Stimulated activated memory B cell treated with anti-CD40 and anti-IgM and Interleukin-4, amounts not matched to agents 10 μg/mL and 1 μg/mL and 100 μg/mL, for 72 hours (primary cell): ENCODE measurements at regions not wholly inside any gene's neighbourhood (a gene's known extent, or its start where the extent isn't known, plus 50 kb on each side); places are given as distances from the start of the nearest gene placed in this dataset.

Experiments used
- ATAC-seq: fragments of 150-1000 bp; cut with Tn5 transposase; 2 replicates; pipeline ENCODE4 v1.10.0; 2021
- H3K27ac Mint-ChIP-seq: one replicate; pipeline ENCODE4 v1.8.0; 2022; ENCODE audit warnings: mild to moderate bottlenecking, mixed read lengths
- H3K27me3 Mint-ChIP-seq: one replicate; pipeline ENCODE4 v1.8.0; 2022; ENCODE audit warnings: mixed read lengths
- H3K36me3 Mint-ChIP-seq: one replicate; pipeline ENCODE4 v1.8.0; 2022; ENCODE audit warnings: mixed read lengths
- H3K4me1 Mint-ChIP-seq: one replicate; pipeline ENCODE4 v1.8.0; 2022; ENCODE audit warnings: mixed read lengths
- H3K4me3 Mint-ChIP-seq: one replicate; pipeline ENCODE4 v1.8.0; 2022; ENCODE audit warnings: mild to moderate bottlenecking, moderate library complexity, mixed read lengths
- H3K9me3 Mint-ChIP-seq: one replicate; pipeline ENCODE4 v1.8.0; 2022; ENCODE audit warnings: mixed read lengths

GRCh38 chr13:68390987-68391386 is 1160.9 kb upstream of the PCDH9 start:
- H3K9me3 Mint-ChIP-seq: no peaks in the 10 kb centered on the region
- H3K36me3 Mint-ChIP-seq: no peaks in the 10 kb centered on the region
- no peak for ATAC-seq
- H3K27me3 Mint-ChIP-seq: no peaks in the 10 kb centered on the region
- no peak overlapping the region for H3K27ac Mint-ChIP-seq
- H3K4me1 Mint-ChIP-seq: no peaks in the 10 kb centered on the region
- H3K4me3 Mint-ChIP-seq: no peak overlapping the region

DNA sequence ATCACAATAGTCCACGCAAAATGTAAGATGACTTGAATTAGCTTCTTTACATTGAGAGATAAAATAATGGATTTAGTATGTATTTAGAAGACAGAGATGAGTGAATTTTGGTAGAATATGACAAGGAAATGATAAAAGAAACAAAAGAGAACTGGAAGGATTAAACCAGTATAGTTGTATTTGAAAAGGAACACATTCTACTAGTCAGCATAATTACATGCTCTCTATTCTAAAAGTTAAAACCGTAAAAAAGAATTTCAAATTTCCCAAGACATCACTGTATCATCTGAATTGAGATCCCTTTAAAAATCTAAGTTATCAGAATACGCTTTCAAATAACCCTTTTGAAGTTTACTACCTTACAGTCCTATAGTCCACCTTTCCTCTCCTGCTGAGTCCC is 1156.7 kb upstream of the PCDH9 start:
- ATAC-seq: no peak
- Mint-ChIP-seq H3K36me3 (no peaks in the 10 kb centered on the region), H3K27ac (no peak overlapping the region), H3K4me1 (no peaks in the 10 kb centered on the region), H3K27me3 (no peaks in the 10 kb centered on the region), H3K9me3 (no peaks in the 10 kb centered on the region), H3K4me3 (no peak overlapping the region)

- Mint-ChIP-seq H3K27ac (no peak overlapping the region), H3K9me3 (no peaks in the 10 kb centered on the region), H3K36me3 (no peaks in the 10 kb centered on the region), H3K4me3 (no peak overlapping the region), H3K4me1 (no peaks in the 10 kb centered on the region), H3K27me3 (no peaks in the 10 kb centered on the region)
- ATAC-seq: no peak
Measured at GRCh38 chr13:68380041-68380973, 1150.2 kb upstream of the PCDH9 start.

DNA sequence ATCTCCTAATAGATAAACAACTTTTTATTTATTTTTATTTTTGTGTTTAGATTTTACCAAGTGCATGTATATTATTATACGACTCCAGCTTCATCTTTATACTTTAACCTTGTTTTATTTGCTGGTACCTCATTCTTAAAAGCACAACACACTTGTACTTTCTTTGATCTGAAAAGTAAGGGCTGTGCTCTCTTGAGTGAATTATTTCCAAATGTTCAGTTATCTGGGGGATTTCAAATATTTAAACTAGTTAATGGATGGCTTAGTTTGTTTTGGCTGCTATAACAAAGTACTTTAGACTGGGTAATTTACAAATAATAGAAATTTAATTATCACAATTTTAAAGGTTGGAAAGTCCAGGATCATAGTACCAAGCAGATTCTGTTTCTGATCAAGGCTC is 1148.2 kb upstream of the PCDH9 start:
- Mint-ChIP-seq H3K4me3 (no peak overlapping the region), H3K9me3 (no peaks in the 10 kb centered on the region), H3K4me1 (no peaks in the 10 kb centered on the region), H3K27ac (no peak overlapping the region), H3K36me3 (no peaks in the 10 kb centered on the region), H3K27me3 (no peaks in the 10 kb centered on the region)
- ATAC-seq: no peak

- no peaks in the 10 kb centered on the region for H3K27me3 Mint-ChIP-seq
- no peak for ATAC-seq
- H3K36me3 Mint-ChIP-seq: no peaks in the 10 kb centered on the region
- no peak overlapping the region for H3K4me3 Mint-ChIP-seq
- H3K27ac Mint-ChIP-seq: no peak overlapping the region
- H3K4me1 Mint-ChIP-seq: no peaks in the 10 kb centered on the region
- H3K9me3 Mint-ChIP-seq: no peaks in the 10 kb centered on the region
Measured at GRCh38 chr13:68375004-68375403, 1144.9 kb upstream of the PCDH9 start.

DNA sequence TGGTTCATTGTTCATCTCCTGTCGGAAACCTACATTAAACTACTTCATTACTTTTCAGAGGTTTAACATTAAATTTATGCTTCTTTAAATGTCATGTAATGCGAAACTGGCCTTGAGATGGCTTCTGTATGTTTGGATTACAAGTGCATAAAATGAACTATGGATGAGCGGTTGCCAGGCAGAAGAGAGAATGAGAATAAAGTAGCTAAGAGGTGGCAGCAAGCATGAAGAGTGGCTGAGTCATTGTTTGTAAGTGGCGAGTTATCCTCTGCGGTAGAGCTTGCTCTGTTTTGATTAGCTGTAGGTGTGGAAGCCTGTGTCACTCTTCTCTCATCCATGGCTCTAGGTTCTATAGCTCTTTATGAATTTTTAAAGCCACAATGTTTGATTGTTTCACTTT is 1139.6 kb upstream of the PCDH9 start:
- no peak for ATAC-seq
- no peak overlapping the region for H3K27ac Mint-ChIP-seq
- H3K4me1 Mint-ChIP-seq: no peaks in the 10 kb centered on the region
- H3K4me3 Mint-ChIP-seq: no peak overlapping the region
- no peaks in the 10 kb centered on the region for H3K27me3 Mint-ChIP-seq
- H3K9me3 Mint-ChIP-seq: no peaks in the 10 kb centered on the region
- no peaks in the 10 kb centered on the region for H3K36me3 Mint-ChIP-seq

DNA sequence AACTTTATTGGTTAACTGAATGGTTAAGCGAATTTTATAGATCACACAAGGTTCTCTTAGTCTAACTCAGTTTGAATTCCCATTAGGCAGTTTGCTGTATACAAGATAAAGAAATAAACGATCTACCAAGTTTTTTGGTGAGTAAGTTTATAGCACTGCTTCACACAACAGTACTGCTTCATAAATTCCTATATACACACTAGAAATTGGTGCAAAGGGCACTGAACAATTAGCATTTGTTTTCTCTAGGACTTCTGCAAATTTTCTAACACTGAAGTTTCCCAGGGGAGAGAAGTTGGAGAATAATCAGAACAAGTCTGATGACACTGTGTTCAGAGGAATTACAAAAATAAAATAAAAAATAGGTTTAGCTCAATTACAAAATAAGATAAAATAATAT is 1138.8 kb upstream of the PCDH9 start:
- H3K27me3 Mint-ChIP-seq: no peaks in the 10 kb centered on the region
- H3K4me3 Mint-ChIP-seq: no peak overlapping the region
- no peaks in the 10 kb centered on the region for H3K4me1 Mint-ChIP-seq
- no peaks in the 10 kb centered on the region for H3K9me3 Mint-ChIP-seq
- no peak overlapping the region for H3K27ac Mint-ChIP-seq
- no peaks in the 10 kb centered on the region for H3K36me3 Mint-ChIP-seq
- ATAC-seq: no peak

- Mint-ChIP-seq H3K36me3 (no peaks in the 10 kb centered on the region), H3K4me3 (no peak overlapping the region), H3K4me1 (no peaks in the 10 kb centered on the region), H3K9me3 (no peaks in the 10 kb centered on the region), H3K27me3 (no peaks in the 10 kb centered on the region), H3K27ac (no peak overlapping the region)
- no peak for ATAC-seq
Measured at GRCh38 chr13:68359105-68359504, 1129.0 kb upstream of the PCDH9 start.

- H3K27ac Mint-ChIP-seq: no peak overlapping the region
- H3K4me3 Mint-ChIP-seq: no peak overlapping the region
- no peaks in the 10 kb centered on the region for H3K36me3 Mint-ChIP-seq
- H3K4me1 Mint-ChIP-seq: no peaks in the 10 kb centered on the region
- H3K9me3 Mint-ChIP-seq: no peaks in the 10 kb centered on the region
- ATAC-seq: no peak
- no peaks in the 10 kb centered on the region for H3K27me3 Mint-ChIP-seq
Measured at GRCh38 chr13:68358294-68358705, 1128.2 kb upstream of the PCDH9 start.

- Mint-ChIP-seq H3K36me3 (no peaks in the 10 kb centered on the region), H3K4me1 (no peaks in the 10 kb centered on the region), H3K9me3 (no peaks in the 10 kb centered on the region), H3K27me3 (no peaks in the 10 kb centered on the region), H3K4me3 (no peak overlapping the region), H3K27ac (no peak overlapping the region)
- ATAC-seq: no peak
Measured at GRCh38 chr13:68350554-68350953, 1120.4 kb upstream of the PCDH9 start.

DNA sequence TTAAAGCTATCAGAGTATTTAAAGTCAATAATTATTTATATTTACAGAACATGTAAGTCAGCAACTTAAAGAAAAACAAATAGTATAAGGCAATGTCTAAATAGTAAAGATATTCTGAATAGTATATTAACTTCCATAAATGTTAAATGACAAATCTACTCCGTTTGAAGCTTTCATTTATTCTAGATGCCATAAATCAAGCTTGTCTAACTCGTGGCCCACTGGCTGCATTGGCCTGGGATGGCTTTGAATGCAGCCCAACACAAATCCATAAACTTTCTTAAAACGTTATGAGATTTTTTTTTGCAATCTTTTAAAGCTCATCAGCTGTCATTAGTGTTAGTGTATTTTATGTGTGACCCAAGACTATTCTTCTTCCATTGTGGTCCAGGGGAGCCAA is 1117.1 kb upstream of the PCDH9 start:
- ATAC-seq: no peak
- H3K27ac Mint-ChIP-seq: no peak overlapping the region
- H3K36me3 Mint-ChIP-seq: no peaks in the 10 kb centered on the region
- H3K27me3 Mint-ChIP-seq: no peaks in the 10 kb centered on the region
- peaks cover 5% of the 10 kb centered on the region for H3K9me3 Mint-ChIP-seq
- H3K4me3 Mint-ChIP-seq: no peak overlapping the region
- no peaks in the 10 kb centered on the region for H3K4me1 Mint-ChIP-seq

GRCh38 chr13:68345963-68346531 is 1115.9 kb upstream of the PCDH9 start:
- no peak overlapping the region for H3K4me3 Mint-ChIP-seq
- H3K27me3 Mint-ChIP-seq: no peaks in the 10 kb centered on the region
- no peak overlapping the region for H3K27ac Mint-ChIP-seq
- H3K4me1 Mint-ChIP-seq: no peaks in the 10 kb centered on the region
- H3K9me3 Mint-ChIP-seq: peaks cover 8% of the 10 kb centered on the region
- no peak for ATAC-seq
- no peaks in the 10 kb centered on the region for H3K36me3 Mint-ChIP-seq

DNA sequence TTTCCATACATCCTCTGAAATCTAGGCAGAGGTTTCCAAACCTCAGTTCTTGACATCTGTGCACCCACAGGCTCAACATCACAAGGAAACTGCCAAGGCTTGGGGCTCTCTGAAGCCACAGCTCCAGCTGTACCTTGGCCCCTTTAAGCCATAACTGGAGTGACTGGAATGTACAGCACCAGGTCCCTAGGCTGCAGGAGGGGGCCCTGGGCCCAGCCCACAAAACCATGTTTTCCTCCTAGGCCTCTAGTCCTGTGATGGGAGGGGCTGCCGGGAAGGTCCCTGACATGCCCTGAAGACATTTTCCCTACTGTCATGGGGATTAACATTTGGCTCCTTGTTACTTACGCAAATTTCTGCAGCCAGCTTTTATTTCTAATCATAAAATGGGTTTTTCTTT is 1093.0 kb upstream of the PCDH9 start:
- Mint-ChIP-seq H3K4me1 (no peaks in the 10 kb centered on the region), H3K36me3 (no peaks in the 10 kb centered on the region), H3K4me3 (no peak overlapping the region), H3K27ac (no peak overlapping the region), H3K9me3 (peaks cover 7% of the 10 kb centered on the region), H3K27me3 (no peaks in the 10 kb centered on the region)
- ATAC-seq: no peak

DNA sequence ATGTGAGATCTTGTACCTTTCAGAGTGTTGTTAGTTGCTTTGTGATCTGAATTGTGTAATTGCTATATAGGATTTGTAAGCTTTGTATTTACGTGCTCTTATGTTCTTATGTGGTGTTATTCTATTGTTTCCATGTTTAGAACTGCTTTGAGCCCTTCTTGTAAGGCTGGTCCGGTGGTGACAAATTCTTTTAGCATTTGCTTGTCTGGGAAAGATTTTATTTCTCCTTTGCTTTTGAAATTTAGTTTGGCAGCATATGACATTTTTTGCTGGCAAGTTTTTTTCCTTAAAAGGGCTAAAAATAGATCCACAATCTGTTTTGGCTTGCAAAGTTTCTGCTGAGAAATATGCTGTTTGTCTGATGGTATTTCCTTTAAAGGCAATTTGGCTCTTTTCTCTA is 1089.2 kb upstream of the PCDH9 start:
- no peaks in the 10 kb centered on the region for H3K27me3 Mint-ChIP-seq
- no peaks in the 10 kb centered on the region for H3K36me3 Mint-ChIP-seq
- no peaks in the 10 kb centered on the region for H3K4me1 Mint-ChIP-seq
- no peak for ATAC-seq
- no peak overlapping the region for H3K27ac Mint-ChIP-seq
- no peak overlapping the region for H3K4me3 Mint-ChIP-seq
- peaks cover 7% of the 10 kb centered on the region for H3K9me3 Mint-ChIP-seq

DNA sequence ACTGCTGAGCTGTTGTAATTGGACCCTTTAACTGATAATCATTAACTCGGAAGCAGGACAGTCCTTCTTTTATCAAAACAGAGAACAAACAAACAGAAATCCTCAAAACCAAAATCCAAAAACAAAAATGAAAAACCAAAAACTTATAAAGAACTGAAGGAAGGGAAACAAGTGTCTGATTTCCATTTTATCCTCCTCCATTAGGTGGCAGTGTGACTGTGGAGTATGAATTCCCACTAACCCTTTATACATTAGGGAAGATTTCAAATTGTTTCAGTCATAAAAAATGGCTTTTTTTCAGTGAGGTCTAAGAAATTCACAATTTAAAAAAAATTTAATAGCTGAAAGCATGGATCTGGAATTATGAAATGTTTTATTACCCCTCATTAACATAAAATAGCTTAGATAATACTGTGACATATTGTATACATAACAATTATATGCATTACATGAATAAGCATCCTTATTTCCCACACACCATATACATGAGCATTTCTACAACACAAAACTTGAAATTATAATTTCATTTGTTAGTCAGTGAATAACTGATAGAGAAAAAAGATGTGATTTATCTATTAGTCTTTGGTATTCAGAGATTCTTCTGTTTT is 1074.3 kb upstream of the PCDH9 start:
- no peak overlapping the region for H3K4me3 Mint-ChIP-seq
- no peak for ATAC-seq
- H3K4me1 Mint-ChIP-seq: no peaks in the 10 kb centered on the region
- no peaks in the 10 kb centered on the region for H3K27me3 Mint-ChIP-seq
- no peaks in the 10 kb centered on the region for H3K36me3 Mint-ChIP-seq
- H3K27ac Mint-ChIP-seq: no peak overlapping the region
- no peaks in the 10 kb centered on the region for H3K9me3 Mint-ChIP-seq

- no peaks in the 10 kb centered on the region for H3K36me3 Mint-ChIP-seq
- no peaks in the 10 kb centered on the region for H3K4me1 Mint-ChIP-seq
- no peaks in the 10 kb centered on the region for H3K27me3 Mint-ChIP-seq
- H3K9me3 Mint-ChIP-seq: no peaks in the 10 kb centered on the region
- no peak overlapping the region for H3K27ac Mint-ChIP-seq
- H3K4me3 Mint-ChIP-seq: no peak overlapping the region
- no peak for ATAC-seq
Measured at GRCh38 chr13:68293631-68294030, 1063.5 kb upstream of the PCDH9 start.
